HCT116 (cell line): ENCODE measurements at regions not wholly inside any gene's neighbourhood (a gene's known extent, or its start where the extent isn't known, plus 50 kb on each side); places are given as distances from the start of the nearest gene placed in this dataset.

Experiments used
- ATAC-seq: fragments of 200-7000 bp; cut with Tn5 transposase; 2 replicates; pipeline ENCODE4 v1.9.1; 2020; ENCODE audit warnings: mild to moderate bottlenecking, moderate library complexity
- BruUV-seq: library from RNA; stranded (reverse); fragments of 400-500 nt; replicated peaks from 2 replicates; lab custom pipeline; 2021; lab: Mats Ljungman, UMichigan
- CTCF ChIA-PET: fragments of 300-600 bp; sonication (Branson Sonifier 250); formaldehyde crosslinking; loops from one replicate; lab custom pipeline; 2021; ENCODE audit warnings: antibody characterized with exemption; lab: Charles Lee
- POLR2A ChIA-PET: fragments of 300-600, 350-600 bp; sonication (Branson Sonifier 250); formaldehyde crosslinking; loops from one replicate; lab custom pipeline; 2021; ENCODE audit warnings: antibody characterized with exemption; lab: Charles Lee
- RAD21 ChIA-PET, 2 experiments: fragments of 300-600 bp; sonication (Branson Sonifier 250); formaldehyde crosslinking; loops; one replicate each; lab custom pipeline; 2023; ENCODE audit warnings: low total read pairs in 2 of 2; ENCODE audit not compliant: uncharacterized antibody in 2 of 2, unreplicated experiment in 2 of 2, low non-redundant PET in 1 of 2; lab: Charles Lee
- DNase-seq: peaks from one replicate; pipeline ENCODE4 v3.0.0-alpha.2; 2010; ENCODE audit warnings: low read depth, low spot score
- H2AFZ ChIP-seq: fragments of 200-600 bp; shearing (Covaris generic), sonication (generic); 2 replicates; pipeline ENCODE4 v1.6.1; 2017; ENCODE audit warnings: low read depth, mixed run types, mixed read lengths, antibody characterized with exemption, low read length; ENCODE audit not compliant: poor library complexity, severe bottlenecking
- H3K27ac ChIP-seq: 2 replicates; pipeline ENCODE4 v1.5.1; 2012; ENCODE audit warnings: low read depth, low read length
- H3K27me3 ChIP-seq: fragments of 200-600 bp; sonication (generic); 2 replicates; pipeline ENCODE4 v1.6.1; 2016; ENCODE audit warnings: mixed run types, low read length, mixed read lengths; ENCODE audit not compliant: insufficient read depth
- H3K36me3 ChIP-seq, 2 experiments: fragments of 200-500 bp in 1 of 2; fragments of 200-600 bp in 1 of 2; sonication (Bioruptor generic) in 1 of 2; sonication (generic) in 1 of 2; 2 replicates each; pipeline versions ENCODE4 v1.5.1 to v1.6.1; 2014 to 2016; ENCODE audit warnings: low read length in 2 of 2, inconsistent platforms in 1 of 2, mixed read lengths in 1 of 2, mixed run types in 1 of 2; ENCODE audit not compliant: insufficient read depth in 2 of 2, control insufficient read depth in 1 of 2
- H3K4me1 ChIP-seq, 2 experiments: fragments of 200-600 bp in 1 of 2; sonication (generic) in 1 of 2; 2 replicates each; pipeline versions ENCODE4 v1.5.1 to v1.6.1; 2012 to 2017; ENCODE audit warnings: low read length in 2 of 2, inconsistent platforms in 1 of 2, mild to moderate bottlenecking in 1 of 2, mixed read lengths in 1 of 2, mixed run types in 1 of 2, moderate library complexity in 1 of 2; ENCODE audit not compliant: insufficient read depth in 2 of 2, control insufficient read depth in 1 of 2
- H3K4me2 ChIP-seq: fragments of 200-600 bp; sonication (generic); 2 replicates; pipeline ENCODE4 v1.6.1; 2017; ENCODE audit warnings: mixed run types, low read length, mixed read lengths
- H3K4me3 ChIP-seq, 2 experiments: fragments of 200-600 bp in 1 of 2; sonication (generic) in 1 of 2; replicated peaks in 1 of 2; 2 replicates each; pipeline ENCODE4 v1.5.1; 2011 to 2016; ENCODE audit warnings: low read length in 2 of 2, control low read depth in 1 of 2, low read depth in 1 of 2, mild to moderate bottlenecking in 1 of 2, mixed read lengths in 1 of 2, mixed run types in 1 of 2
- H3K79me2 ChIP-seq: fragments of 200-600 bp; sonication (generic); 2 replicates; pipeline ENCODE4 v1.6.1; 2017; ENCODE audit warnings: mild to moderate bottlenecking, mixed run types, low read length, moderate library complexity, mixed read lengths; ENCODE audit not compliant: insufficient read depth
- H3K9ac ChIP-seq: fragments of 200-600 bp; sonication (generic); 2 replicates; pipeline ENCODE4 v1.6.1; 2016; ENCODE audit warnings: low read length, mixed read lengths
- H3K9me2 ChIP-seq: fragments of 200-600 bp; sonication (generic), shearing (Covaris generic); 2 replicates; pipeline ENCODE4 v1.6.1; 2017; ENCODE audit warnings: mixed run types, mild to moderate bottlenecking, moderate library complexity; ENCODE audit not compliant: insufficient read depth
- H3K9me3 ChIP-seq, 2 experiments: fragments of 200-500 bp in 1 of 2; fragments of 200-600 bp in 1 of 2; sonication (Bioruptor generic) in 1 of 2; sonication (generic) in 1 of 2; 2 replicates each; pipeline ENCODE4 v1.6.1; 2014 to 2017; ENCODE audit warnings: low read length in 2 of 2, mixed read lengths in 2 of 2, inconsistent platforms in 1 of 2, low read depth in 1 of 2, mild to moderate bottlenecking in 1 of 2, mixed run types in 1 of 2, moderate library complexity in 1 of 2; ENCODE audit not compliant: control insufficient read depth in 1 of 2, insufficient read depth in 1 of 2
- H4K20me1 ChIP-seq: fragments of 200-600 bp; sonication (generic), shearing (Covaris generic); 2 replicates; pipeline ENCODE4 v1.6.1; 2017; ENCODE audit warnings: mixed run types, mild to moderate bottlenecking, moderate library complexity; ENCODE audit not compliant: insufficient read depth
- CBX3 ChIP-seq: IDR thresholded peaks from 2 replicates; pipeline ENCODE4 v1.6.1; 2012; ENCODE audit warnings: low read depth
- CEBPB ChIP-seq: IDR thresholded peaks from 2 replicates; pipeline ENCODE4 v1.6.1; 2012; ENCODE audit warnings: low read depth
- EGR1 ChIP-seq: IDR thresholded peaks from 2 replicates; pipeline ENCODE4 v1.6.1; 2012; ENCODE audit warnings: low read depth
- FOSL1 ChIP-seq: IDR thresholded peaks from 2 replicates; pipeline ENCODE4 v1.6.1; 2012; ENCODE audit warnings: low read depth
- JUND ChIP-seq: IDR thresholded peaks from 2 replicates; pipeline ENCODE4 v1.6.1; 2012
- POLR2A ChIP-seq: IDR thresholded peaks from 2 replicates; pipeline ENCODE4 v1.7.0; 2011; ENCODE audit warnings: borderline replicate concordance; ENCODE audit not compliant: insufficient read depth, insufficient read length; ENCODE audit errors: extremely low read depth
- RAD21 ChIP-seq: IDR thresholded peaks from 2 replicates; pipeline ENCODE4 v1.6.1; 2012; ENCODE audit warnings: low read depth, mild to moderate bottlenecking
- SIN3A ChIP-seq: IDR thresholded peaks from 2 replicates; pipeline ENCODE4 v1.6.1; 2012; ENCODE audit warnings: low read depth
- SP1 ChIP-seq: IDR thresholded peaks from 2 replicates; pipeline ENCODE4 v1.6.1; 2012; ENCODE audit warnings: low read depth
- YY1 ChIP-seq: IDR thresholded peaks from 2 replicates; pipeline ENCODE4 v1.6.1; 2011; ENCODE audit warnings: low read length, low read depth, moderate library complexity, mild to moderate bottlenecking; ENCODE audit not compliant: insufficient replicate concordance; ENCODE audit errors: extremely low read depth
- ZFX ChIP-seq: fragments of 450-650 bp; IDR thresholded peaks from 2 replicates; pipeline ENCODE4 v1.6.1; 2017
- ZNF274 ChIP-seq: fragments of 200-500 bp; sonication (Bioruptor generic); IDR thresholded peaks from 2 replicates; pipeline ENCODE4 v1.6.1; 2014; ENCODE audit warnings: mild to moderate bottlenecking, low read depth, low read length, inconsistent platforms
- intact Hi-C: fragments of 100-400 bp; cut with micrococcal nuclease; formaldehyde crosslinking; loops from 2 replicates; pipeline ENCODE4 v1.10.0; 2022
- TF ChIP-seq, protein P1 (sequence below), 3 experiments: fragments of 200-600 bp in 1 of 3; sonication (generic) in 1 of 3; IDR thresholded peaks in 2 of 3; conservative IDR thresholded peaks in 1 of 3; 2 replicates each; pipeline ENCODE4 v1.5.1; 2012 to 2017; ENCODE audit warnings: low read depth in 2 of 3, low read length in 2 of 3, antibody characterized with exemption in 1 of 3, borderline replicate concordance in 1 of 3, control low read depth in 1 of 3, mild to moderate bottlenecking in 1 of 3, mixed read lengths in 1 of 3, mixed run types in 1 of 3, moderate library complexity in 1 of 3; ENCODE audit not compliant: insufficient read depth in 1 of 3
- TF ChIP-seq, protein P2 (sequence below): IDR thresholded peaks from 2 replicates; pipeline ENCODE4 v1.6.1; 2011; ENCODE audit warnings: mild to moderate bottlenecking, low read length, moderate library complexity; ENCODE audit not compliant: insufficient replicate concordance; ENCODE audit errors: extremely low read depth
- TF ChIP-seq, protein P3 (sequence below): IDR thresholded peaks from 2 replicates; pipeline ENCODE4 v1.6.1; 2012
- TF ChIP-seq, protein P4 (sequence below): IDR thresholded peaks from 2 replicates; pipeline ENCODE4 v1.6.1; 2012
- TF ChIP-seq, protein P5 (sequence below): IDR thresholded peaks from 2 replicates; pipeline ENCODE4 v1.6.1; 2012; ENCODE audit warnings: low read depth

DNA sequence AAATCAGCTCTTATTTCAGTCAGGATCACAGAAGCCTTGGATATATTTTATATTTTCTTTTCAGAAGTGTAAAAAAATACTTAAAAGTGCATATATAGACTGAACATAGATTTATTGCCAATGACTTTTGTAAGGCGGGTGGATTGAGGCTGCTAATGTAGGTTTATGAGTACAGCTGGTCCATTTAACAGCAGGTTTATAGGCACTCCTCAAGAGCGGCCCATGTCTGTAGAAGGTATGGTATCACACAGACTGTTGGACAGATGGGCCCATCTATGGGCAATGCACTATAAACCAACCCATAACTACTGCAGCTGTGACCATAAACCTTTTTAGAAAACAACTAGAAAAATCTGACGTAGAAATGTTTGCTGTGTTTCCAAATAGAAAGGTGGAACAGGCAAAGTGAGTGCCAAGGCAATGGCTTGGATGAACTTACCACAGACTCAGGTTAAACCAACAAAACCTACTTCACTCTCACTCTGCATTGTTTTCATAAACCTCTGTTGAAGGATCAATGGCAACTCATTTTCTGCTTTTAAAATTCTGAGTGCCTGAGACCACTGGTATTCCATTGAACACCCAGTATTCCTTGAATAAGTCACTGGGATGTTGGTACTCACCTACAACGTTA lies 170.6 kb upstream of the EYA4 start:
- ChIA-PET RAD21 (no interaction called here), POLR2A (interaction anchor here (0.7 kb wide), 1 partner anchor 15 kb away, joined by 3 read pairs; no protein-coding TSS in a partner anchor), CTCF (no interaction called here)
- intact Hi-C loops: no loop called here
- no peak for TF ChIP-seq CEBPB
- no peak for TF ChIP-seq CBX3
- TF ChIP-seq SIN3A: no peak
- TF ChIP-seq ZNF274: no peak
- TF ChIP-seq, protein P1, sequence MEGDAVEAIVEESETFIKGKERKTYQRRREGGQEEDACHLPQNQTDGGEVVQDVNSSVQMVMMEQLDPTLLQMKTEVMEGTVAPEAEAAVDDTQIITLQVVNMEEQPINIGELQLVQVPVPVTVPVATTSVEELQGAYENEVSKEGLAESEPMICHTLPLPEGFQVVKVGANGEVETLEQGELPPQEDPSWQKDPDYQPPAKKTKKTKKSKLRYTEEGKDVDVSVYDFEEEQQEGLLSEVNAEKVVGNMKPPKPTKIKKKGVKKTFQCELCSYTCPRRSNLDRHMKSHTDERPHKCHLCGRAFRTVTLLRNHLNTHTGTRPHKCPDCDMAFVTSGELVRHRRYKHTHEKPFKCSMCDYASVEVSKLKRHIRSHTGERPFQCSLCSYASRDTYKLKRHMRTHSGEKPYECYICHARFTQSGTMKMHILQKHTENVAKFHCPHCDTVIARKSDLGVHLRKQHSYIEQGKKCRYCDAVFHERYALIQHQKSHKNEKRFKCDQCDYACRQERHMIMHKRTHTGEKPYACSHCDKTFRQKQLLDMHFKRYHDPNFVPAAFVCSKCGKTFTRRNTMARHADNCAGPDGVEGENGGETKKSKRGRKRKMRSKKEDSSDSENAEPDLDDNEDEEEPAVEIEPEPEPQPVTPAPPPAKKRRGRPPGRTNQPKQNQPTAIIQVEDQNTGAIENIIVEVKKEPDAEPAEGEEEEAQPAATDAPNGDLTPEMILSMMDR (IDR thresholded peaks at IDR 0.05 in 2 of 3, conservative IDR thresholded peaks at IDR 0.05 in 1 of 3; ENCODE audit: borderline replicate concordance in 1 of 3, insufficient read depth in 1 of 3, low read depth in 2 of 3, low read length in 2 of 3): no peak
- no peak for TF ChIP-seq POLR2A
- TF ChIP-seq, protein P2, sequence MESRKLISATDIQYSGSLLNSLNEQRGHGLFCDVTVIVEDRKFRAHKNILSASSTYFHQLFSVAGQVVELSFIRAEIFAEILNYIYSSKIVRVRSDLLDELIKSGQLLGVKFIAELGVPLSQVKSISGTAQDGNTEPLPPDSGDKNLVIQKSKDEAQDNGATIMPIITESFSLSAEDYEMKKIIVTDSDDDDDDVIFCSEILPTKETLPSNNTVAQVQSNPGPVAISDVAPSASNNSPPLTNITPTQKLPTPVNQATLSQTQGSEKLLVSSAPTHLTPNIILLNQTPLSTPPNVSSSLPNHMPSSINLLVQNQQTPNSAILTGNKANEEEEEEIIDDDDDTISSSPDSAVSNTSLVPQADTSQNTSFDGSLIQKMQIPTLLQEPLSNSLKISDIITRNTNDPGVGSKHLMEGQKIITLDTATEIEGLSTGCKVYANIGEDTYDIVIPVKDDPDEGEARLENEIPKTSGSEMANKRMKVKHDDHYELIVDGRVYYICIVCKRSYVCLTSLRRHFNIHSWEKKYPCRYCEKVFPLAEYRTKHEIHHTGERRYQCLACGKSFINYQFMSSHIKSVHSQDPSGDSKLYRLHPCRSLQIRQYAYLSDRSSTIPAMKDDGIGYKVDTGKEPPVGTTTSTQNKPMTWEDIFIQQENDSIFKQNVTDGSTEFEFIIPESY: no peak
- TF ChIP-seq FOSL1: no peak
- no peak for TF ChIP-seq YY1
- TF ChIP-seq SP1: no peak
- TF ChIP-seq RAD21: no peak
- TF ChIP-seq JUND: no peak
- TF ChIP-seq, protein P3, sequence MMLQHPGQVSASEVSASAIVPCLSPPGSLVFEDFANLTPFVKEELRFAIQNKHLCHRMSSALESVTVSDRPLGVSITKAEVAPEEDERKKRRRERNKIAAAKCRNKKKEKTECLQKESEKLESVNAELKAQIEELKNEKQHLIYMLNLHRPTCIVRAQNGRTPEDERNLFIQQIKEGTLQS: no peak
- TF ChIP-seq, protein P4, sequence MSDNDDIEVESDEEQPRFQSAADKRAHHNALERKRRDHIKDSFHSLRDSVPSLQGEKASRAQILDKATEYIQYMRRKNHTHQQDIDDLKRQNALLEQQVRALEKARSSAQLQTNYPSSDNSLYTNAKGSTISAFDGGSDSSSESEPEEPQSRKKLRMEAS: no peak
- no peak for TF ChIP-seq ZFX
- TF ChIP-seq, protein P5, sequence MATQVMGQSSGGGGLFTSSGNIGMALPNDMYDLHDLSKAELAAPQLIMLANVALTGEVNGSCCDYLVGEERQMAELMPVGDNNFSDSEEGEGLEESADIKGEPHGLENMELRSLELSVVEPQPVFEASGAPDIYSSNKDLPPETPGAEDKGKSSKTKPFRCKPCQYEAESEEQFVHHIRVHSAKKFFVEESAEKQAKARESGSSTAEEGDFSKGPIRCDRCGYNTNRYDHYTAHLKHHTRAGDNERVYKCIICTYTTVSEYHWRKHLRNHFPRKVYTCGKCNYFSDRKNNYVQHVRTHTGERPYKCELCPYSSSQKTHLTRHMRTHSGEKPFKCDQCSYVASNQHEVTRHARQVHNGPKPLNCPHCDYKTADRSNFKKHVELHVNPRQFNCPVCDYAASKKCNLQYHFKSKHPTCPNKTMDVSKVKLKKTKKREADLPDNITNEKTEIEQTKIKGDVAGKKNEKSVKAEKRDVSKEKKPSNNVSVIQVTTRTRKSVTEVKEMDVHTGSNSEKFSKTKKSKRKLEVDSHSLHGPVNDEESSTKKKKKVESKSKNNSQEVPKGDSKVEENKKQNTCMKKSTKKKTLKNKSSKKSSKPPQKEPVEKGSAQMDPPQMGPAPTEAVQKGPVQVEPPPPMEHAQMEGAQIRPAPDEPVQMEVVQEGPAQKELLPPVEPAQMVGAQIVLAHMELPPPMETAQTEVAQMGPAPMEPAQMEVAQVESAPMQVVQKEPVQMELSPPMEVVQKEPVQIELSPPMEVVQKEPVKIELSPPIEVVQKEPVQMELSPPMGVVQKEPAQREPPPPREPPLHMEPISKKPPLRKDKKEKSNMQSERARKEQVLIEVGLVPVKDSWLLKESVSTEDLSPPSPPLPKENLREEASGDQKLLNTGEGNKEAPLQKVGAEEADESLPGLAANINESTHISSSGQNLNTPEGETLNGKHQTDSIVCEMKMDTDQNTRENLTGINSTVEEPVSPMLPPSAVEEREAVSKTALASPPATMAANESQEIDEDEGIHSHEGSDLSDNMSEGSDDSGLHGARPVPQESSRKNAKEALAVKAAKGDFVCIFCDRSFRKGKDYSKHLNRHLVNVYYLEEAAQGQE: no peak
- TF ChIP-seq EGR1: no peak
- DNase-seq (no peak), ATAC-seq (no peak)
- H4K20me1 ChIP-seq: no peaks in the 10 kb centered on the region
- no peak overlapping the region for H3K9ac ChIP-seq
- no peaks in the 10 kb centered on the region for H3K27me3 ChIP-seq
- no peaks in the 10 kb centered on the region for H3K4me1 ChIP-seq
- H3K4me3 ChIP-seq: no peak overlapping the region
- H2AFZ ChIP-seq: no peak overlapping the region
- no peak overlapping the region for H3K4me2 ChIP-seq
- H3K9me3 ChIP-seq: no peaks in the 10 kb centered on the region
- no peak overlapping the region for H3K27ac ChIP-seq
- H3K36me3 ChIP-seq: no peaks in the 10 kb centered on the region
- no TSS peak for BruUV-seq
- H3K9me2 ChIP-seq: no peaks in the 10 kb centered on the region
- H3K79me2 ChIP-seq: no peaks in the 10 kb centered on the region
